Loucy (cell line): ENCODE measurements at regions not wholly inside any gene's neighbourhood (a gene's known extent, or its start where the extent isn't known, plus 50 kb on each side); places are given as distances from the start of the nearest gene placed in this dataset.

Experiments
- H2AFZ ChIP-seq: fragments of 200-600 bp; sonication (generic); 2 replicates; pipeline ENCODE4 v1.6.0; 2016; ENCODE audit warnings: antibody characterized with exemption, mild to moderate bottlenecking, low read length, moderate library complexity
- H3F3A ChIP-seq: fragments of 200-600 bp; 2 replicates; pipeline ENCODE4 v1.6.0; 2016; ENCODE audit warnings: antibody characterized with exemption, low read depth, mild to moderate bottlenecking
- H3K27me3 ChIP-seq: fragments of 200-600 bp; sonication (generic); 2 replicates; pipeline ENCODE4 v1.6.1; 2014; ENCODE audit warnings: low read length, mild to moderate bottlenecking; ENCODE audit not compliant: insufficient read depth, poor library complexity, severe bottlenecking
- H3K36me3 ChIP-seq: fragments of 200-600 bp; sonication (generic); 2 replicates; pipeline ENCODE4 v1.6.1; 2016; ENCODE audit warnings: low read length; ENCODE audit not compliant: insufficient read depth
- H3K4me1 ChIP-seq: fragments of 200-600 bp; sonication (generic); 2 replicates; pipeline ENCODE4 v1.5.1; 2014; ENCODE audit warnings: low read length, mild to moderate bottlenecking; ENCODE audit not compliant: insufficient read depth, poor library complexity, severe bottlenecking
- H3K4me2 ChIP-seq: fragments of 200-600 bp; sonication (generic); 2 replicates; pipeline ENCODE4 v1.6.0; 2014; ENCODE audit warnings: antibody characterized with exemption, low read length, low read depth, mild to moderate bottlenecking; ENCODE audit not compliant: poor library complexity, severe bottlenecking
- H3K4me3 ChIP-seq: fragments of 200-600 bp; sonication (generic); 2 replicates; pipeline ENCODE4 v1.5.1; 2014; ENCODE audit warnings: low read length, mild to moderate bottlenecking, mixed read lengths; ENCODE audit not compliant: poor library complexity, severe bottlenecking
- H3K79me2 ChIP-seq: fragments of 200-600 bp; sonication (generic); 2 replicates; pipeline ENCODE4 v1.6.1; 2014; ENCODE audit warnings: low read length; ENCODE audit not compliant: insufficient read depth
- H3K9ac ChIP-seq: fragments of 200-600 bp; sonication (generic); 2 replicates; pipeline ENCODE4 v1.6.0; 2014; ENCODE audit warnings: mild to moderate bottlenecking, low read depth, low read length, moderate library complexity; ENCODE audit not compliant: poor library complexity, severe bottlenecking
- H3K9me2 ChIP-seq: fragments of 200-600 bp; sonication (generic); replicated peaks from 2 replicates; pipeline ENCODE4 v1.6.1; 2016; ENCODE audit warnings: low read depth, low read length, mixed read lengths
- H3K9me3 ChIP-seq: fragments of 200-600 bp; sonication (generic); 2 replicates; pipeline ENCODE4 v1.6.1; 2014; ENCODE audit warnings: mild to moderate bottlenecking, antibody characterized with exemption, low read length, low read depth; ENCODE audit not compliant: insufficient read depth
- H4K20me1 ChIP-seq: fragments of 200-600 bp; sonication (generic); 2 replicates; pipeline ENCODE4 v1.6.0; 2014; ENCODE audit warnings: antibody characterized with exemption, low read length, mild to moderate bottlenecking; ENCODE audit not compliant: insufficient read depth, poor library complexity, severe bottlenecking
- EZH2phosphoT487 ChIP-seq: fragments of 200-600 bp; IDR thresholded peaks from 2 replicates; pipeline ENCODE4 v1.6.1; 2018; ENCODE audit warnings: antibody characterized with exemption, mild to moderate bottlenecking, moderate library complexity, borderline replicate concordance
- TF ChIP-seq, protein P1 (sequence below): fragments of 200-600 bp; sonication (generic); conservative IDR thresholded peaks from 2 replicates; pipeline ENCODE4 v1.5.1; 2014; ENCODE audit warnings: mild to moderate bottlenecking, antibody characterized with exemption, low read length

DNA sequence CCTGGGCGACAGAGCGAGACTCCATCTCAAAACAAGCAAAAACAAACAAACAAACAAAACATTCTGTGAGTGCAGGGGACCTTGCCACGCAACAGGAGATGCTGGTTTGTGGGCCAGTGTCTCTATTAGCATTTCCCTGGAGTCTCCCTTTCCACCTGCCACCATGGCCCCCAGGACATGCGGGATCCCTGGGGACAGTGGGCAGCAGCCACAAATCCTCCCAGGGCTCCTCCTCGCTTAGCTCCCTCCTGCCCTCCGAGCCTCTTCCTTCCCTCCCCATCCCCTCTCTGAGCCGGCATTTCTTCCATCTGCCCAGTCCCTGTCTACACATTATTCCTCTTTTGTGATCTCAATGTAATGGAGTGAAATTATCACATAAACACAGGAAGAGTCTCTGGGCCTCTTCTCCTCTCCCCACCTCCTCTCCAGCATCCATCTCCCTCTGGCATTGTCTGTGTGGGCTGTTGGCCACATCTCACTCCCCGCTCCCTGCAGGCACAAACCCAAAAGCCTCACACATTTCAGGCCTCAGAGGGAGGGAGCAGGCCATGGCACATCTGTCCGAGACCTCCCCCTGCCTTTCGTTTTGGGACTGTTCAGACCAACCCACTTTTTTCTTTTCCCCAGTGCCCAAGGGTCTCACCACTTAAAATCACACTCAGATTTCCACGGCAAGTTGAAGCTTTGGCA lies 144.3 kb downstream of the MIS18A start:
- Histone ChIP-seq H4K20me1 (no peaks in the 10 kb centered on the region), H3K4me1 (no peaks in the 10 kb centered on the region), H3K9ac (no peak overlapping the region), H3K9me2 (no peaks in the 10 kb centered on the region), H3K79me2 (no peaks in the 10 kb centered on the region), H2AFZ (no peak overlapping the region), H3K9me3 (peaks cover 6% of the 10 kb centered on the region; the same call in 1 of the 2 replicates), H3K4me2 (no peak overlapping the region), H3K4me3 (no peak overlapping the region), H3K27me3 (no peaks in the 10 kb centered on the region), H3F3A (no peaks in the 10 kb centered on the region), H3K36me3 (no peaks in the 10 kb centered on the region)
- TF ChIP-seq, protein P1, sequence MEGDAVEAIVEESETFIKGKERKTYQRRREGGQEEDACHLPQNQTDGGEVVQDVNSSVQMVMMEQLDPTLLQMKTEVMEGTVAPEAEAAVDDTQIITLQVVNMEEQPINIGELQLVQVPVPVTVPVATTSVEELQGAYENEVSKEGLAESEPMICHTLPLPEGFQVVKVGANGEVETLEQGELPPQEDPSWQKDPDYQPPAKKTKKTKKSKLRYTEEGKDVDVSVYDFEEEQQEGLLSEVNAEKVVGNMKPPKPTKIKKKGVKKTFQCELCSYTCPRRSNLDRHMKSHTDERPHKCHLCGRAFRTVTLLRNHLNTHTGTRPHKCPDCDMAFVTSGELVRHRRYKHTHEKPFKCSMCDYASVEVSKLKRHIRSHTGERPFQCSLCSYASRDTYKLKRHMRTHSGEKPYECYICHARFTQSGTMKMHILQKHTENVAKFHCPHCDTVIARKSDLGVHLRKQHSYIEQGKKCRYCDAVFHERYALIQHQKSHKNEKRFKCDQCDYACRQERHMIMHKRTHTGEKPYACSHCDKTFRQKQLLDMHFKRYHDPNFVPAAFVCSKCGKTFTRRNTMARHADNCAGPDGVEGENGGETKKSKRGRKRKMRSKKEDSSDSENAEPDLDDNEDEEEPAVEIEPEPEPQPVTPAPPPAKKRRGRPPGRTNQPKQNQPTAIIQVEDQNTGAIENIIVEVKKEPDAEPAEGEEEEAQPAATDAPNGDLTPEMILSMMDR, result no peak
- TF ChIP-seq EZH2phosphoT487, result no peak

DNA sequence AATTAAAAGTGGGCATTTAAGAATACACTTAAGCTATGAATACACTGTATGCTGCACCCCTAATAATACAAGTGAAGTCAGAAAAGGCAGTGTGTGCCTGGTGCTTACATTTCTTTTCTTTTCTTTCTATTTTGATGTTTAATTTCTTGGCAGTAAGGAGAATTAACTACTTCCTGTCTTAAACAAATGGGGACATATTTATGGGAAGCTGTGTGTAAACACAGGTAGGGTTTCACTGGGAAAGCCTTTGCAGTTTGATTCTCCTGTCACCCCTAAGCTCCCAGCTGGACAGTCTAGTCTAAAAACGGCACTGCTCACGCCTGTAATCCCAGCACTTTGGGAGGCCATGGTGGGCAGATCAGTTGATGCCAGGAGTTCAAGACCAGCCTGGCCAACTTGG lies 146.0 kb downstream of the MIS18A start:
- Histone ChIP-seq H3K4me2 (no peak overlapping the region), H4K20me1 (no peaks in the 10 kb centered on the region), H3K79me2 (no peaks in the 10 kb centered on the region), H3K9me3 (peaks cover 6% of the 10 kb centered on the region; the same call in 1 of the 2 replicates), H3K4me1 (no peaks in the 10 kb centered on the region), H2AFZ (no peak overlapping the region), H3K36me3 (no peaks in the 10 kb centered on the region), H3F3A (no peaks in the 10 kb centered on the region), H3K4me3 (no peak overlapping the region), H3K9me2 (no peaks in the 10 kb centered on the region), H3K27me3 (no peaks in the 10 kb centered on the region), H3K9ac (no peak overlapping the region)
- TF ChIP-seq EZH2phosphoT487, result no peak
- TF ChIP-seq, protein P1, result no peak

DNA sequence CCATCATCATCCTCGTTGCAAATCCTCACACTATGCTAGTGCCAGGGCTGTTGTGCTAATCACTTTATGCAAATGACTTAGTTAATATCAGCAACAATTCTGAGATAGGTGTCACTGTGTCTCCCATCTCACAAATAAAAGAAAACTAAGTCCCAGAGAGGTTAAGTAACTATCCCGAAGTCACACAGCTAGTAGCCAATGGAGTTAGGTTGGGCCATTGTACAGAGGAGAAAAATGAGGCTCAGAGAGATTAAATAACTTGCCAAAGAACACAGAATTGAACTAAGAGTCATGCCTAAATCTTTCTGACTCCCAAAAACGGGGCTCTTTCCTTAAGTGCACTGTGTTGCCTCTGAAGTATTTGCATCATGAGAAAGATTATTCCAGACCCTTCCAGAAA lies 146.4 kb downstream of the MIS18A start:
- Histone ChIP-seq H3K9ac (no peak overlapping the region), H3K4me1 (no peaks in the 10 kb centered on the region), H3K4me3 (no peak overlapping the region), H3K4me2 (no peak overlapping the region), H2AFZ (no peak overlapping the region), H4K20me1 (no peaks in the 10 kb centered on the region), H3K9me2 (no peaks in the 10 kb centered on the region), H3K36me3 (no peaks in the 10 kb centered on the region), H3K27me3 (no peaks in the 10 kb centered on the region), H3K79me2 (no peaks in the 10 kb centered on the region), H3F3A (no peaks in the 10 kb centered on the region), H3K9me3 (peaks cover 5% of the 10 kb centered on the region; the same call in 1 of the 2 replicates)
- TF ChIP-seq, protein P1, result no peak
- TF ChIP-seq EZH2phosphoT487, result no peak
